Right kidney (tissue), 1 donor: ENCODE measurements at regions not wholly inside any gene's neighbourhood (a gene's known extent, or its start where the extent isn't known, plus 50 kb on each side); places are given as distances from the start of the nearest gene placed in this dataset.

Experiments
- DNase-seq: peaks from one replicate; pipeline ENCODE4 v3.0.0-alpha.2; 2016

- DNase-seq, result no peak
Observed at GRCh38 chr1:57910782-57911181, 486.9 kb upstream of the DAB1 start.

GRCh38 chr1:57910305-57910704 lies 486.4 kb upstream of the DAB1 start:
- no peak for DNase-seq

DNA sequence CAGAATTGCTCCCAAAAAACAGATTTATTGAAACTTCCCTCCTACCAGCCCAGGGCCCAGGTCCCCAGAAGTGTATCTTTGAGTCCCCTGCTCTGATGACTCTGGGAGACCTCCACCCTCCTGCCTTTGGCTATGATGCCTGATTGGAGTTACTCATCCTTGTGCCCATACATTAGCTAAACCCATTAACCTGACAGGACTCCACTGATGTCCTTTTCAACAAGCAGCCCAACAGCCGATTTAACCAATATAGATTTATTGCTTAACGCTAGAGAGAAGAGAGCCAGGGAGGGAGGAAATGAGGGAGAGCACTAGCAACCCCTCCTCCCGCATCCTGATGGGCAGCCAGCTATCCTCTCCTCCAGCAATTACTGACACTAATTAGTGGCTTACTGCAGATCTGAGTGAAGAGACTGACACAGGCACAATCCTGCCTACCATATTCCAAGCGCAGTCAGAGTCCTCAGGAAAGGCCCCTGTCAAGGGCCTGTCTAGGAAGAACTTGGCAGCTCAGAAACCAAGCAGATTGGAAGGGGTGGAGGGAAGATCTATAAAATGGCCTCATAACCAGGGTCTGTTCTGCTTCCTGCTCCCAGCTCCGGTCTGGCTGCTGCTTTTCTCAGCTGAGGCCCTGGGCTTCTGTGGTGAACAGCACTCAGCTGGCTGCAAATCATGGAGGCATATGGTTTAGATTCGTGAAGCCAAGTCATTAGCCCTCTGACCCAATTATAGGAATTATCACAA lies 484.5 kb upstream of the DAB1 start:
- no peak for DNase-seq

DNA sequence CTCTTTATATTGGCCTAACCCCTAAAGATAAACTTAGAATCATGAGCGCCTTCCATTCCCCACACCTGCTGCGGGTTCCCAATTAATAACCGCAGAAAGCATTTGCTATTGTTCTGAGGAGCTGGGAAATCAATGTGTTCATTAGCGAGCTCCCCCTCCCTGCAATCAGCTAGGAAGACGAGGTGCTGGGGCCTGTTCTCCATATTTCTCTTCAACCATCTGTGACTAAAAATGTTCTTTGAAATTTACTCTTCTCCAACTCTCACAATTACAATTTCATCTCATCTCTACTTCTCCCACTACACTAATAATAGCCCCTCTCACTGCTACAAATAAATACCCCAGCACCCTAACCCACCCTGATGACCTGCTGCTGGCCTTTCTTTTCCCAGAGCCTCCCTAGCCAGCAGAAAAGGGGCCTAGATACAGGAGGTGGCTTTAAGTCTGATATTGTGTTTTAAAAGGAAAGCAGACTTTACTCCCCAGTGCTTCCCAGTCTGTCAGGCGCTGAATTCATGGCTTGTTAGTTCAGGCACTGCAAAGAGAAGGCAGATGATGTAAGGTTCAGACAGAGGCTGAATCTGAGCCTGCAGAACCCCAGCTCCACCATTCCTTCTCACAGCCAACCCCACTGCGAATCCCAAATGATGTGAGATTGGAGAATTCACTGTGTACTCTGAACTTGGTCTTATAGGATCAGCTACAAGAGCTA lies 477.5 kb upstream of the DAB1 start:
- no peak for DNase-seq

GRCh38 chr1:57898531-57898930 lies 474.7 kb upstream of the DAB1 start:
- DNase-seq, result no peak

DNA sequence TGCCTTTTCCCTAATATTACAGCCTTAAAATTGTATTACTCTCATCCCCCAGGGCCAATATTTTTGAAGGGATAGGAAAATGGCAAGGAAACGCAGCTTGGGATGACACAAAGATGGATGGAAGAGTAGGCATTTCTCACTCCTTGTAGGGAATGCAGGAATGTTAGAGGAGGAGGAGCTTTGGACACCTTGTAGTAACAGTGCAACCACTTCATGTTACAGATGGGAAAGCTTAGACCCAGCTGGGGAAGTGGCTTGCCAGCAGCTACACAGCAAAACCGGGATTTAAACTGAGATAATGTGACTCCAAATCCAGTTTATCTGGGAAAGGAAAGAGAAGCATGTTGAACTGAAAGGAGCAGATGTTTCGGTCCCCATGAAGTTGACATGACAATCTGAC lies 473.7 kb upstream of the DAB1 start:
- DNase-seq, result no peak

GRCh38 chr1:57894315-57894714 lies 470.5 kb upstream of the DAB1 start:
- no peak for DNase-seq

DNA sequence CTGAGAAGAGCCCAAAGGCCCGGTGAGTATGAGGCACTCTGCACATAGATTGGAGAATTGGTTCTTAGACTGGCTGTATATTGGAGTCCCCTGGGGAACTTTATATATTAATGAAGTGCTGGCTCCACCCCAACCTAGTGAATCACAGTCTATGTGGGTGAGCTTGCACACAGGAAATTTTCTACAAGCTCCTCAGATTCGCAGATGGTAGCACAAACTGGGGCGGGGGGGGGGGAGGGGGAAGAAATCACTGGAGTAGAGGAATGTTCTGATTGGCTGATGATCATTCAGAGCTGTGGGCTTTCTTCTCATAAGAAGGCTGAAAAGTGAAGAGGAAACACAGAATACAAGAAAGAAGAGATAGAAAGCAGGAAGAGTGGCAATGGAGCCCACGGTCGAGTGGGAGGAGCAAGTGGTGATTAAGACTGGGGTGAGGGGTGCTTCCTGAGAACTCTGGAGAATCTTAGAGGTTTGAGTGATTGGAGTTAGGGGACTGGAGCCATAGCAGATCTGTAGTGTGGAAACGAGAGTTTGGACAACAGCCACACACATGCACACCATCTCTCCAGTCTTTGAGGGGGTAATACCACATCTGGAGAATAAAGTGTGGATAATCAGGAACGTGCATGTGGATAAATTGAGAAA lies 465.9 kb upstream of the DAB1 start:
- no peak for DNase-seq

GRCh38 chr1:57887964-57888491 lies 464.2 kb upstream of the DAB1 start:
- no peak for DNase-seq

- no peak for DNase-seq
Observed at GRCh38 chr1:57886376-57886775, 462.5 kb upstream of the DAB1 start.

GRCh38 chr1:57883642-57883995 lies 459.8 kb upstream of the DAB1 start:
- no peak for DNase-seq

GRCh38 chr1:57882934-57883641 lies 459.2 kb upstream of the DAB1 start:
- DNase-seq, result no peak

DNA sequence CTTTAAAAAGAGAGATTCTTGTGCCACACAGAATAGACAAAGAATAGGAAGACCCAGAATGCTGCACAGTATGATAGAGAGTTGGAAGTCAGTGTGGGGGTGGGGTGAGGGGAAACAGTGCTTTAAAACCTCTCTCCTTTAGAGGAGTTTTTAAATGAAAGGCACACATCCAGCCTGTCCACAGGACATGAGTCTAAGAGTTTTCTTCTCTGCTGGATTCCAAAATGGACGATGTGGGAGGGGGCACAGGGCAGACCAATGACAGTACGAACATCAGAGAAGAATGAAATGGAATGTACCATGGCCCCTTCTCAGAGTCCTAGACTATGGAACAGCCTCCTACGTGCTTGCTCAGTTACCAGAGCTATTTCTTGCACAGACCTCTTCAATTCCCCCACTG lies 458.2 kb upstream of the DAB1 start:
- DNase-seq, result no peak

DNA sequence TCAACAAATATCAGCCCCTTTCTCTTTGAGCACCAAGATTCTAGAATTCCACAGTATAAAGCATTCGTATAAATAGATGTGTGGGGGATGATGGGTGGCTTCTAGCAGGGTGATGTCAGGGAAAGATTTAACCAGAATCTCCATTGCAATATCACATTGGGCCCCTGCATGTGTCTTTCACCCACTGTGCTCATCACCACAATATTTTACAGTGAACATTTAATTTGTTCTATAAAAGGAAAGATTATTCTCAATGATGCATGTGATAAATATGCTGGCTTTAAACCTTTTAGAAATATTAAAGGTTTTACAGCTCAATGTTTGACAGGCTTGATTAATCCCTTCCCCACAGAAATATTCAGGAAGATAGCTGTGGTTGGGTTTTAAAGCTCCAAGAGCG lies 457.8 kb upstream of the DAB1 start:
- DNase-seq, result no peak

GRCh38 chr1:57879700-57880099 lies 455.8 kb upstream of the DAB1 start:
- DNase-seq, result no peak

DNA sequence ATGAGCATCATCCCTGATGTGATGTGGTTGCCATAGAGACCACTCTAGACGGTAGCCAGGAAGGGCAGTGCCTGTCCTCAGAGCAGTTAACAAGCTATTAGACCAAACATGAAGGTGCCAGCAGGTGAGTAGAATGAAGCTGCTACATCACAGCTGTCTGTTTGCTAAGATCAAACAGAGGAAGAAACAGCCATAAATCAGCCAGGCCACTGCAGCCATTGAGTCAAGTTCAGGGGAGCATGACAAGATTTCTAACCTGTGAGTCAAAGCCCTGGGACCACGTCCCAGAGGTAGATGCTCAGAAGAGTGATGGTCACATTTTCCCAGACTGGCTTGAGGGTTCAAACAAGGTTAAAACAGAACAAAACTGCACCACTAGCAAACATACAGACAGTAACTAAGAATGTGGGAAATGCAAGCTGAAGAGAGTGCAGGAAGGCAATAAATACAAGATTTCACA lies 450.6 kb upstream of the DAB1 start:
- no peak for DNase-seq

GRCh38 chr1:57872913-57873312 lies 449.1 kb upstream of the DAB1 start:
- no peak for DNase-seq

DNA sequence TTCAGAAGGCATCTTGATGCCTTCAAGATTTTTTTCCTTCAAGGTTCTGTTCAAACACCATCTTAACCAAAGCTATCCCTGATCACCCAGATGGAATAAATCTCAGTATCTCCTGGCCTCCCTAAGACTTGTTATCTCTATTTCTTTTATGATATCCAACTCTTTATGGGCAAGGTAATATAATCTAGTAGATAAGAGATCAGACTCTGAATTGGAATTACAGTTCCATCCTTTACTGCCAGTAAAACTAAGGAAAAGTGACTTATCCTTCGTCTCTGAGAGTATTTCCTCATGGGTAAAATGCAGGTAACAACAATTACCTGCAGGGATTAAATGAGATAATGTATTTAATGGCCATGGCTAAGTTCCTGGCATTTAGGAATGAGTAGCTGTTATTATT lies 445.0 kb upstream of the DAB1 start:
- no peak for DNase-seq

DNA sequence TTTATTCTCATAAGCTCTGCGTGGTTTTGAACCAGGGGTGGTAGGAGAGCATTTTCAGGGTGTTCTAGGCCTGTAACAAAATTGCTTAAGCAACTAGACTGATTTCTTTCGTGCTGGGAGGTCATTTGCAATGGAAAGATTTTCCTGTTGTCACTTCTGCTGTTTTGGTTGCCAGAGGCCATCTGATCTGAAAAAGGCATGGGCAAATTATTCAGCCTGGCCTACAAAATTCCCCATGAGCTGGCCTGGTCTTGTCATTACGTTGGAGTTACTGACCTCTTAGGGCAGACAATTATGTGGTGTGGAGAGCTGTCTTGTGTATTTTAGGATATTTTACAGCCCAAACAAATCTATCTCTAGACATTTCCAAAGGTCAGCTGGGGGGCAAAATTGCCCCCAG lies 444.4 kb upstream of the DAB1 start:
- no peak for DNase-seq

DNA sequence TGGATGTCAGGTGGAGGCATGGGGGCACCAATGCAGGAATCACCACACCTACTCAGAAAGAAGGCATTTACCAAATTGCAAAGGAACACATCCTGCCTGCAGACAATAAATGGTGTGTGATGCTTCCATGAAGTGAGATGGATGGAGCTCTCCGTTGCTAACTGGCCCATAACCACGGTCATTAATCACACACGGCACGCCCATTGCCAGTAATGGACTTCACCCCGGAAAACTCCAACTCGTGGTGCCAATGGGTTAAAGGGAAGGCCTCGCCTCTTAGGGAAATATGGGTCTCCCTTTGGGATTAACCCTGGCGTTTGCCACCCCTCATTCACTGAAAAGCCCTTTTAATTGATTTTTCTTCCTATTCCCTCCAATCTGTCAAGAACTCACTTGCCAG lies 443.1 kb upstream of the DAB1 start:
- DNase-seq, result no peak

DNA sequence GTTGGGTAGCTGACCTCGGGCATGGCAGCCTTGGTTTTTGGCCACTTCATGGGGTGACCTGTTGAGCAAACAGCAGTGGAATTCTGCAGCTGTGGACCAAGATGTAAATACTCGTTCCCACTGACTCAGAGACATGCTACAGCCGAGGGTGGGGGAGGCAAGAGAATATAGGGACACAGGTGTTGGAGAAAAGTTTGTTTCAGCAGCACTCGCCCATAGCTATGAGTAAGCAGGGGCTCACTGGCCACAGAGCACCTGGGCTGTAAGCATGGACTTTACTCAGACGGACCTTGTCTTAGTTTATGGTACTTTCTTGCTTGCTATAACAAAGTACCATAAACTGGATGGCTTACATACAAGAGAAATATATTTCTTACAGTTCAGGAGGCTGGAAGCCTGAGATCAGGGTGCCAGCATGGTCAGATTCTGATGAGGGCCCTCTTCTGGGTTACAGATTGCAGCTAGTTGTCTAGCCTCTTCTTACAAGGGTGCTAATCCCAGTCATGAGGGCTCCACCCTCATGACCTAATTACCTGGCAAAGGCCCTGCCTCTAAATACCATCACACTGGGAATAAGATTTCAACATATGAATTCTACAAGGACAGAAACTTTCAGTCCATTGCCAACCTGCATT lies 437.2 kb upstream of the DAB1 start:
- DNase-seq, result no peak

GRCh38 chr1:57860325-57860724 lies 436.5 kb upstream of the DAB1 start:
- no peak for DNase-seq
